ENCODE measurements at regions not wholly inside any gene's neighbourhood (a gene's known extent, or its start where the extent isn't known, plus 50 kb on each side); places are given as distances from the start of the nearest gene placed in this dataset.

- H4K20me1 ChIP-seq (replicated peaks; ENCODE audit: control insufficient read depth, insufficient read depth, low read length), result no peaks in the 10 kb centered on the region
- ChIA-PET POLR2A (interaction anchor here (2.5 kb wide), 1 partner anchor 12 kb away, joined by 10 read pairs; no protein-coding TSS in a partner anchor), CTCF (ENCODE audit: low intra/inter-chr PET ratio) (no interaction called here)
- H3K4me2 ChIP-seq (ENCODE audit: insufficient read depth, low read length), result peak overlapping the region; percentile 57
- peaks cover 15 to 75% of the 10 kb centered on the region in 2 experiments for H3K4me1 ChIP-seq (replicated peaks in 1 of 2; ENCODE audit: control insufficient read depth in 2 of 2, insufficient read depth in 2 of 2, low read length in 2 of 2)
- H3K27me3 ChIP-seq (ENCODE audit: control insufficient read depth in 2 of 2, insufficient read depth in 2 of 2, low read length in 2 of 2), result no peaks in the 10 kb centered on the region
- in situ Hi-C loops (cut with MboI) (no loop called here), intact Hi-C loops (cut with micrococcal nuclease) (loop anchor here (2.0 kb wide), 2 partner anchors 13 to 31 kb away; no protein-coding TSS in a partner anchor)
- DNase-seq (ENCODE audit: extremely low read depth in 1 of 4, low spot score in 3 of 4) (peak in 1 of 4 experiments; percentile 34), ATAC-seq (peak; percentile 3; the same call in 1 of the 3 replicates), FAIRE-seq (no peak)
- no peaks in the 10 kb centered on the region; the same call in 2 of the 3 replicates for H3K36me3 ChIP-seq (ENCODE audit: control insufficient read depth, insufficient read depth, low read length)
- no peak overlapping the region for H3K4me3 ChIP-seq
- peaks cover 33% of the 10 kb centered on the region for H3K79me2 ChIP-seq (ENCODE audit: control insufficient read depth, insufficient read depth, low read length)
- H3K9me1 ChIP-seq (ENCODE audit: control insufficient read depth, insufficient read depth, low read length), result no peaks in the 10 kb centered on the region
- H3K9ac ChIP-seq (ENCODE audit: insufficient read depth in 1 of 2, low read depth in 2 of 2, low read length in 2 of 2), result peak overlapping the region in 1 of 2 experiments; percentile 34; a peak in 2 of 4 replicates
- peak overlapping the region; percentile 70 for H3K27ac ChIP-seq (ENCODE audit: extremely low read depth, low read depth, low read length)
- H3K9me3 ChIP-seq (replicated peaks; ENCODE audit: control insufficient read depth, insufficient read depth, low read depth, low read length), result no peaks in the 10 kb centered on the region
- 0% methylated on average over 3 of the region's 3 CpGs for WGBS (ENCODE audit: insufficient coverage, low coverage, missing lambda C conversion rate)
- no TSS peak for BruUV-seq (replicated peaks)
- H2AFZ ChIP-seq (ENCODE audit: low read depth, low read length), result peak overlapping the region; percentile 53
- peak; percentile 43 for TF ChIP-seq ZNF316 (IDR thresholded peaks at IDR 0.05)
- TF ChIP-seq BHLHE40 (IDR thresholded peaks at IDR 0.05; ENCODE audit: low read length), result no peak
- no peak for TF ChIP-seq ZNF347 (CRISPR knock-in tag; IDR thresholded peaks at IDR 0.05; ENCODE audit: low read depth)
- TF ChIP-seq KDM5B (IDR thresholded peaks at IDR 0.05; ENCODE audit: insufficient replicate concordance, low read depth, low read length), result no peak
- no peak for TF ChIP-seq MXI1 (IDR thresholded peaks at IDR 0.05; ENCODE audit: low read depth, low read length)
- no peak for TF ChIP-seq ARID3B (CRISPR knock-in tag; IDR thresholded peaks at IDR 0.05; ENCODE audit: borderline replicate concordance)
- TF ChIP-seq MEF2A (IDR thresholded peaks at IDR 0.05; ENCODE audit: control insufficient read depth, low read depth, low read length), result no peak
- TF ChIP-seq ARNT (IDR thresholded peaks at IDR 0.05), result no peak
- TF ChIP-seq ZNF174 (CRISPR knock-in tag; IDR thresholded peaks at IDR 0.05), result no peak
- no peak for TF ChIP-seq ID3 (CRISPR knock-in tag; IDR thresholded peaks at IDR 0.05)
- 0 out of 2 replicates have a peak, but pooled peaks have one; percentile 10 for TF ChIP-seq ID3 (tag; IDR thresholded peaks at IDR 0.05)
- no peak for TF ChIP-seq ZNF217 (CRISPR knock-in tag; IDR thresholded peaks at IDR 0.05)
- TF ChIP-seq ARID3A (IDR thresholded peaks at IDR 0.05; ENCODE audit: borderline replicate concordance, low read depth, low read length), result no peak
- TF ChIP-seq ZNF584 (CRISPR knock-in tag; IDR thresholded peaks at IDR 0.05; ENCODE audit: low read depth), result no peak
- TF ChIP-seq TFAM (CRISPR knock-in tag; conservative IDR thresholded peaks at IDR 0.05), result no peak
- no peak for TF ChIP-seq ZFPM2 (CRISPR knock-in tag; IDR thresholded peaks at IDR 0.05)
- no peak for TF ChIP-seq PPARD (CRISPR knock-in tag; IDR thresholded peaks at IDR 0.05)
- TF ChIP-seq RFX7 (CRISPR knock-in tag; IDR thresholded peaks at IDR 0.05), result no peak
- no peak for TF ChIP-seq RFX1 (IDR thresholded peaks at IDR 0.05)
- no peak for TF ChIP-seq MAZ (CRISPR knock-in tag; conservative IDR thresholded peaks at IDR 0.05 in 1 of 2, IDR thresholded peaks at IDR 0.05 in 1 of 2)
- TF ChIP-seq XRCC4 (IDR thresholded peaks at IDR 0.05; ENCODE audit: extremely low read depth, insufficient read depth, insufficient read length), result no peak
Measured at GRCh38 chr15:34653992-34654391, 70.5 kb upstream of the GOLGA8B start.
